GM18520 (cell line): ENCODE measurements at regions not wholly inside any gene's neighbourhood (a gene's known extent, or its start where the extent isn't known, plus 50 kb on each side); places are given as distances from the start of the nearest gene placed in this dataset.

Source experiments
- ATAC-seq: cut with Tn5 transposase; IDR thresholded peaks from one replicate; pipeline ENCODE4 v1.9.1; 2021; ENCODE audit not compliant: unreplicated experiment

DNA sequence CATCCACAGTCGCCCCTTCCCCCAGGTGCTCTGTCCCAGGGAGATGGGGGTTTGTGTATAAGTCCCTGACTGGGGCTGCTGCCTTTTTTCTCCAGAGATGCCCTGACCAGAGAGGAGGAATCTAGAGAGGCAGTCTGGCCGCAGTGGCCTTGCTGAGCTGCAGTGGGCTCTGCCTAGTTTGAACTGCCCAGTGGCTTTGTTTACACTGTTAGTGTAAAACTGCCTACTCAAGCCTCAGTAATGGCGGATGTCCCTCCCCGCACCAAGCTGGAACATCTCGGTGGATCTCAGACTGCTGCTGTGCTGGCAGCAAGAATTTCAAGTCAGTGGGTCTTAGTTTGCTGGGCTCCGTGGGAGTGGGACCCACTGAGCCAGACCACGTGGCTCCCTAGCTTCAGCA lies 102.6 kb upstream of the GIMD1 start:
- no peak for ATAC-seq

DNA sequence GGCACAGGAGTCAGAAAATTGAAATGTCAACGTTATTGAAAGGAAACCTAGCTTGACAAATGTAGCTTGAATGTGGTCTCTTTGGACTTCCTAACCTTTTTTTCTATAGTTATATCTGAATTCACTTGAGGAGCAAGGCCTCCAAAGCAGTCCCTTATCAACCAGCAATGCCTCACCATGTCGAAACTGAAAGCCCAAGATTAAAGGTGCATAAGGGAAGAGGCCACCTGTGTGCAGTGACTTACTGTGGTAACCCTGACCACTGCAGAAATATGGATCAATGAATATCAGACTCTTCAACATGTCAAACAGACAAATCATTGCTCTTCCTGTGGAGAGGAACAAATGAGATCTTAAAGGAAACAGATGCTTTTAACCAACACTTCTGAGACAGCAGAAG lies 95.0 kb upstream of the GIMD1 start:
- no peak for ATAC-seq

DNA sequence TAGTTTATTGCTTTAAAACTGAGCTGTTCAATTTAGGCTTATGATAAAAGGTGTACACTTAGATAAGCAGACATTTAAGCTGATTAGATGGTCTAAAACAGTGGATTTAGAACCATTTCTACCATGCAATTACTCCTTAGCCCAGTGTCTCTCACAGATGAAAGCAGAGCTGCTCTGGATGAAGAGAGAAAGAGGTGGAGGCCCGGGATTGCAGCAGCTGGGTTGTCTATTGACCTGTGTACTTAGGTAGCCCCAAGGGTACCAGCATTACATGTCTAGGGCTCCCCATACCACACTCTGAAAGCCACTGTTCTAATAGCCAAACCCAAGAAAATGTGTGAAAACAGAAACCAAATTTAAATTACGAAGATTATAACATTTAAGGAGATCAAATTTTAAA lies 86.0 kb upstream of the GIMD1 start:
- no peak for ATAC-seq

DNA sequence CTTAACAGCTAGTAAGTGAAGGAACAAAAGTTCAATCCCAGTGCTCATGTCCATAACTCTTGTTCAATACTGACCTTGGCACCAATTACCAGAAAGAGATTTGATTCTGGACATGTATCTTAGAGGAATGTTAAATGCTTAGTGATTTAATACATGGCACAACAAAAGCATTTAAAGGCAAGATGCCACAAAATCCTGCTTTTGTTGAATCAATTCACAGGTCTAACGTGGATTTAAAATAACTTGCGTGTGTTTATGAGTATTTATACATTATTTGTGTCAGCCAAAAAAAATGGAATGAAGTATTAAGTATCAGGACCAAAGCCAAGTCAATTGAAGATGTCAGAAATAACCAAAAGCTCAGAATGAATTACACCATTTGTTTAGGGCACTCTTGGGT lies 85.4 kb upstream of the GIMD1 start:
- ATAC-seq, result no peak

DNA sequence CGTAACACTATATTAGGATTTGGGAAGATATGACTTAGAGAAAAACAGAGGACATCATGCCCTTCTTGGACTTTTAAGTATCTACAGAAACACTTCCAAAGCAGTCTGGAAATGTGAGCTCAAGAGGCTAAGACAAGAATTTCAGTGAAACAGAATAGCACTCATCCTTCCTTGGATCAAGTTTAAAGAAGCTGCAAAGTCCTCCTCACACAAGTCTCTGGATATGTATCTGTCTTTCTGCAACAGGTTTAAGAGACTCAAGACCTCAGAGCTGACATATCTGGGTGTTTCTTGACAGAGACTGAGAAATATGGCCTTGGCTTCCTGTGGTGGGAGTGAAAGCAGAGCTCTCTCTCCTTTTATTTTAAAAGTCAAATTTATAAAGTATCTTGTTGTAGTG lies 82.5 kb upstream of the GIMD1 start:
- ATAC-seq, result no peak

DNA sequence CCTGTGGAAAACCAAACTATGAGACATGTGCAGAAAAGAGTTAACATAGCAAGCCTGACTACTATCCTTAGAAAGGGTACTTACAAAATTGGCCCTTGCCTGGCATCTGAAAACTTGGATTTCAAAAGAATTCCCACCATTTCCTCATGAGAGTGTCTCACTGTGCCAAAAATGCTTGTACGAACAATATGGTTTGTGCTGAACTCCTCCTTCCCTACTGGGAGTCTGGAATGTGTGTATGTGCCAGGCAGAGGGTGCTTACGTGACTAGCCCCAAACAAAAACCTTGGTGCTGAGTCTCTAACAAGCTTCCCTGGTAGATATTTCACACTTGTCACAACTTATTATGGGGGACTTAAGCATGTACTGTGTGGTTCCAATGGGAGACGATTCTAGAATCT lies 81.7 kb upstream of the GIMD1 start:
- ATAC-seq, result no peak

DNA sequence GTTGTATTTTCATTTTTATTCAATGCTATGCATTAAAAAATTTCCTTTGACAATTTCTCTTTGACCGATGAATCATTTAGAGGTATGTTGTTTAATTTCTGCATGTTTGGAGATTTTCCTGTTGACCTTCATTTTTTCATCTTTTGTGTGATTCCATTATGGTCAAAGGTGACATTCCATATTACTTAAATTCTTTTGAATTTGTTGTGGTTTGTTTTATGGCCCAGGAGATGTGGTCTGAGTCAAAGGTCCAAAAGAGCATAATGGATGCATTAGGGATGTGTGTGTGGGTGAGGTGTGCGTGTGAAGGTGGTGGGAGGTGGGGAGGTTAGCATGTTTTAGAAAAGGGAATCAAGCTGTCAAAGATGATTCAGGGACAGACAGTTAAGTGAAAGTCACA lies 76.0 kb upstream of the GIMD1 start:
- ATAC-seq, result no peak

DNA sequence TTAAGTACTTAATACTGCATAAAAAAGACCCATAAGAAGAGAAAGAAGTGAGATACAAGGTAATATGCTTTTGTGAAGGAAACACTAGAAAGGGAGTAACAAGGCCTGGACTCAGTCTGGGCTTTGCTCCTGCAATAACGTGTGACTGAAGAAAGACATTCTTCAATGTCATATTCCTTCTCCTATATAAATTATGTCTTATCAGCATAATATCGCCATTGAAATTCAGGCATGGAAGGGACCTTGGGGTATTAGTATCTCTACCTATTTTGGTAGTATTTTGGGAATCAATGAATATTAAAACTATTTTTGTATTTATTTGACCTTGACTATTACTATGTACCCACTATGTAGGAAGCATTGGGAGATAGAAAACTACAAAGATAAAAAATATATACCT lies 62.2 kb upstream of the GIMD1 start:
- ATAC-seq, result no peak

DNA sequence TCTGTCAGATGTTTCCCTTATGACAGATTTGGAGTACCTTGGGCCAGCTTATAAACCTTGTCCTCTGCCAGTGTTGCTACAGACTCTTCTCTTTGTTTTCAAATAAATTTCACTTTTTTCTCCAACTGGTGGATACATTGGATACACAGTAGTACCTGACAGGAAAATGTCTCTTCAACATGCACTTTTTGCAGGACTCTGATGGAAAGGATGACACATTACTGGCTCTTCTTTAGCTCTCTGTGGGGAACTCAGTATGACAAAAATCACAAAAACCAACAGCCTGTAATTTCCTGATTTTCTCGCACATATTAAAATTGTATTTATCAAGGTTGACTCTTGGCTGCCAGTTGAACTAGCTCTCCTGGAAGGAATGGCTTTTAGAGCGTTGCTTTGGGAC lies 61.3 kb upstream of the GIMD1 start:
- ATAC-seq, result no peak

DNA sequence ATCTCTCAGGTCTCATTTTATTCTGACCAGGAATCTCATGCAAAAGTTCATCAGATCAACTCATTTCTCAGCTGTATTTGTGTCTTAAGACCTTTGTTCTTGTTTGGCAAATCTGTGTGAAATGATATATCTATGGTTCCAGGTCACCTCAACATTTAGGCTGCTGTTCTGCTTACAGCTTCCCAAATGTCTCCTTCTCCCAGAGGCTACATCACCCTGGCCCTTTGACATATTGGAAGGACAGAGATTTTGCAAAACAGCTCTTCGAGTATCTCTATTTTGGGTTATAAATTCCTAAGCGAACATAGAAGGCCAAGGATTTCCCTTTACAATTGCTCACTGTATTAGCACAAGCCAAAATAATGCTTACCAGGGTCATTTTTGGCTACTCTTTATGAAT lies 57.5 kb upstream of the GIMD1 start:
- ATAC-seq, result no peak

DNA sequence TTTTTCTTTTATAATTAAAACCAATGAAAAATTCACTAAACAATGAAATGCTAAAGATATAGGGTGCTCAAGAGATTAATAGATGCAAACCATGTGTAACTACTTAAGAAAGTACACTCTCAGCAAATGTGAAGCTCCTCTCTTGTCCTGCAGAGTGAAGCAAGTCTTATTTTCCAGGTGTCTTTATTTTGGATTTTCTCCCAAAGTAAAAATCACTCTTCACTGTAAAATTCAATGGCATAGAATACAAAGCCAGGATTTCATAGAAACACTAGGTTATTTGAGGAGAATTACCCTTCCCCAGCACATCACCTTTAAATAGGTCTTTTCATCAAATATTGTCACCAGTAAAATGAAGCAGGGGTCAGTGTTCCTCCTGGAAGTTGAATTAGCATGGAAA lies 57.0 kb upstream of the GIMD1 start:
- no peak for ATAC-seq

DNA sequence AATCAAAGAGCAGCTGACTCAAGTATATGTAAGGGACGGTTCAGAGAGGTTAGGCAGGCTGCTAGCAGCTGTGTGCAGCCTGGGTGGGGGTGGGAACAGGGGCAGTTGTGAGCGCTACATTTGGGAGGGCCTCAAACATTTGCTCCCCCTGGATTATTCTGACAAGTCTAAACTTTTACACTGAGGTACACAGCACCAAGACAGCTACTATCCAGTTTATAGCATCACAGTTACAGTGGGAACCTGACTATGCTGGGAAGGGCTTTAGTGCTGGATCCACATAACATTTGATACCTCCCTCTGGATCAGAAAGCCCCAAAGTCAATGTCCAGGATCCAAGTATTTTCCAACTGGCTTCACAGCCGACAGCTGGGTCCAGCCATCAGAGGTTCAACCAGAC lies 55.8 kb upstream of the GIMD1 start:
- ATAC-seq, result no peak

DNA sequence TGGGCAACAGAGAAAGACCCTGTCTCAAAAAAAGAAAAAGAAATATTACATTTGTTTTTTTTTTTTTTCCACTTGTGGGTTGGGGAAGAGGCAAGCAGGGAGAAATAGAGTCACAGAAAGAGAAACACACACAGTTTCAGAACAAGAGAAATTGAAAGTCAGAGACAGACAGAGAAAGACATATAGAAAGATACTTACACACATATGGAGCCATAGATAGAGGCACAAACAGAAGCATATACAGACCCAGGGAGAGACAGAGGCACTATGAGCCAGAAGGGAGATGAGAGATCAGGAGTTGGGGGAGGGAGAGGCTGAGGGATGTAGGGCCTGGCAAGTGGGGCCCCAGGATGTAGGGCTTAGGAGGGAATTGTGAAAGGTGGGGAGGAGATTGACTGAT lies 55.2 kb upstream of the GIMD1 start:
- no peak for ATAC-seq

DNA sequence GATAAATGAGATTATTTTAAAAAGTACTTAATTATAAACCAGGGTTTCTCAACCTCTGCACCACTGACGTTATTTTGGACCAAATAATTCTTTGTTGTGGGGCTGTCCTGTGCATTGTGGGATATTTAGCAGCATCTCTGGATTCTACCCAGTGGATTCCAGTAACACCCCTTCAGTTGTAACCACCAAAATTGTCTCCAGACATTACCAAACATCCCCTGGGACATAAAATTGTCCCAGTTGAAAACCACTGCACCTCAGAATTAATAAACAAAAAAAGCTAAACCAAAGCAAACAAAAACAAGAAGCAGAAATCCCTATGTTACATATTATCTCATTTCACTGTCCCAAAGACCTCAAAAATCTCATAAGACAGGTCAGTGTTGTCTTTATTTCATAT lies 54.2 kb upstream of the GIMD1 start:
- no peak for ATAC-seq

DNA sequence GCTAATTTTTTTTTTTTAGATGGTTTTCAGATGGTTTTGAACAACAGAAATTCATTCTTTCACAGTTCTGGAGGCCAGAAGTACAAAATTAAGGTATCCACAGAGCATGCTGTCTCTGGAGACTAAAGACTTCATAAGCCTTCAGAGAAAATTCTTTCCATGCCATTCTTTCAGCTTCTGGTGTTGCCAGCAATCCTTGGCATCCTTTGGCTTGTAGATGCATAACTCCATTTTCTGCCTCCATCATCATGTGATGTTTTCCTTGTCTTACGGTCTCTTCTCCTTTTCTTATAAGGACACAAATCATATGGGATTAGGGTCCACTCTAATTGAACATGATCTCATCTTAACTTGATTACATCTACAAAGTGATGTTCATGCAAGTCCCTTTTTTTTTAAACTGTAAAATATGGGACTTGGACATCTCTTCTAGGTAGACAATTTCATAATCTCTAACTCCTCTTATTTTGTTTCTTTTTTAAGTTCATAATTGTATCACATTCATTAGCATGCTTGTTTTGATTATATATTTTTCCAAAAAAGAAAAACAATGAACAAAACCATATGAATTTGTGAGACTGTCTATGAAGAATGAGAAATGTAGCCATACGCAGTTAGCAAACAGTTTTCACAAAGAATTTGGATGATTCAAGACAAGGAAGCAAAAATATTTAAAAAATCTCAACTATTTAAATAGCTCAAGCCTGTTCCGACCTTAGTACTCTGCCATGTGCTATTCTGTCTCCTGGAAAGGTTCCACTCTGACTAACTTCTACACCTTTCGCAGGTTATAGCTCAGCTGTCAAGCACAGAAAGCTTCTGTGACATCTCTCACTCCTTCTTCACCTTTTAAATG lies 53.1 kb upstream of the GIMD1 start:
- no peak for ATAC-seq

DNA sequence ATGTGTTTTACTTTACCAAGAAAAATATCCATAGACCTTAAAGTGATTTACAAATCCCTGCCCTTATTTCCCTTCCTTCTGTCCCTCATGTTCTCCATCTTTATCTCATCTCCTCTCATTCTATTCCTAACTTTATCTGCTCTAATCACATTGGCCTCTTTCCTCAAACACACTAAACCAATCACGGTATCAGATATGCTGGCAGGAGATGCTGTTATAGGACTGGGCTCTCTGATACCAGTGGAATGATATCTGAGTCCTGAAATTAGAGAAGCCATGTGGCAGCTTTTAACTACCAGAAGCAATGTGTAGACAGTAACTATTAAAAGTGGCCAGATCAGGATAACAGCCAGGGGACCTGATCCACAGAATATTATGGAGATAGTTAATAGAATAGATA lies 49.9 kb upstream of the GIMD1 start:
- no peak for ATAC-seq
